H9 (cell line): ENCODE measurements at regions not wholly inside any gene's neighbourhood (a gene's known extent, or its start where the extent isn't known, plus 50 kb on each side); places are given as distances from the start of the nearest gene placed in this dataset.

Source experiments
- DNase-seq: peaks from one replicate; pipeline ENCODE4 v3.0.0-alpha.2; 2017
- H2AFZ ChIP-seq: one replicate; pipeline ENCODE4 v1.6.1; 2013; ENCODE audit warnings: mild to moderate bottlenecking, low read length, control low read depth, moderate library complexity
- H2AK5ac ChIP-seq: 2 replicates; pipeline ENCODE4 v1.6.1; 2013; ENCODE audit warnings: low read length, control low read depth, mixed read lengths; ENCODE audit not compliant: insufficient read length
- H2BK120ac ChIP-seq: one replicate; pipeline ENCODE4 v1.6.1; 2013; ENCODE audit warnings: low read depth, mild to moderate bottlenecking, low read length, control low read depth, inconsistent platforms; ENCODE audit not compliant: poor library complexity, severe bottlenecking
- H2BK12ac ChIP-seq: 2 replicates; pipeline ENCODE4 v1.6.1; 2013; ENCODE audit warnings: low read length, control low read depth, mixed read lengths, low read depth; ENCODE audit not compliant: insufficient read length
- H2BK15ac ChIP-seq: 2 replicates; pipeline ENCODE4 v1.6.1; 2013; ENCODE audit warnings: low read depth, low read length, control low read depth
- H2BK20ac ChIP-seq: one replicate; pipeline ENCODE4 v1.6.1; 2013; ENCODE audit warnings: low read depth, mild to moderate bottlenecking, low read length, control low read depth, inconsistent platforms; ENCODE audit not compliant: poor library complexity, severe bottlenecking
- H2BK5ac ChIP-seq: 2 replicates; pipeline ENCODE4 v1.6.1; 2013; ENCODE audit warnings: low read length, control low read depth, mixed read lengths; ENCODE audit not compliant: insufficient read length
- H3K14ac ChIP-seq: 2 replicates; pipeline ENCODE4 v1.6.1; 2013; ENCODE audit warnings: low read length, control low read depth; ENCODE audit not compliant: insufficient read depth
- H3K18ac ChIP-seq: 2 replicates; pipeline ENCODE4 v1.6.1; 2013; ENCODE audit warnings: low read depth, mild to moderate bottlenecking, mixed read lengths, low read length, control low read depth; ENCODE audit not compliant: insufficient read length
- H3K23ac ChIP-seq: 2 replicates; pipeline ENCODE4 v1.6.1; 2013; ENCODE audit warnings: low read length, control low read depth, mixed read lengths, low read depth; ENCODE audit not compliant: insufficient read length
- H3K23me2 ChIP-seq: 2 replicates; pipeline ENCODE4 v1.6.1; 2013; ENCODE audit warnings: low read depth, mild to moderate bottlenecking, mixed read lengths, low read length, control low read depth; ENCODE audit not compliant: insufficient read length, poor library complexity, severe bottlenecking
- H3K27ac ChIP-seq: 2 replicates; pipeline ENCODE4 v1.5.1; 2013; ENCODE audit warnings: low read length, control low read depth, mixed read lengths, low read depth; ENCODE audit not compliant: insufficient read length
- H3K27me3 ChIP-seq: 2 replicates; pipeline ENCODE4 v1.6.1; 2013; ENCODE audit warnings: low read length, control low read depth, inconsistent platforms; ENCODE audit not compliant: insufficient read depth
- H3K4ac ChIP-seq: 2 replicates; pipeline ENCODE4 v1.6.1; 2013; ENCODE audit warnings: low read depth, mild to moderate bottlenecking, control low read depth, inconsistent platforms, low read length, moderate library complexity
- H3K4me1 ChIP-seq: 2 replicates; pipeline ENCODE4 v1.6.1; 2013; ENCODE audit warnings: low read length, control low read depth, inconsistent platforms; ENCODE audit not compliant: insufficient read depth
- H3K4me2 ChIP-seq: 2 replicates; pipeline ENCODE4 v1.6.1; 2013; ENCODE audit warnings: low read length, control low read depth, mixed read lengths; ENCODE audit not compliant: insufficient read length, insufficient read depth
- H3K56ac ChIP-seq: 2 replicates; pipeline ENCODE4 v1.6.1; 2013; ENCODE audit warnings: low read depth, mild to moderate bottlenecking, mixed read lengths, low read length, control low read depth; ENCODE audit not compliant: insufficient read length
- H3K79me1 ChIP-seq: 2 replicates; pipeline ENCODE4 v1.6.1; 2013; ENCODE audit warnings: low read depth, mild to moderate bottlenecking, moderate library complexity, low read length, control low read depth, inconsistent platforms; ENCODE audit not compliant: insufficient read depth, poor library complexity, severe bottlenecking
- H3K79me2 ChIP-seq: 2 replicates; pipeline ENCODE4 v1.6.1; 2013; ENCODE audit warnings: low read length, control low read depth, inconsistent platforms; ENCODE audit not compliant: insufficient read depth
- H3K9ac ChIP-seq: 2 replicates; pipeline ENCODE4 v1.6.1; 2013; ENCODE audit warnings: low read length, control low read depth, mixed read lengths; ENCODE audit not compliant: insufficient read length; ENCODE audit errors: extremely low read depth
- H3K9me3 ChIP-seq: one replicate; pipeline ENCODE4 v1.6.1; 2013; ENCODE audit warnings: low read depth, low read length, inconsistent platforms; ENCODE audit not compliant: control insufficient read depth
- H3T11ph ChIP-seq: one replicate; pipeline ENCODE4 v1.6.1; 2013; ENCODE audit warnings: mild to moderate bottlenecking, low read length, control low read depth, inconsistent platforms
- H4K20me1 ChIP-seq: one replicate; pipeline ENCODE4 v1.6.1; 2013; ENCODE audit not compliant: control insufficient read depth, insufficient read length, insufficient read depth
- H4K5ac ChIP-seq: 2 replicates; pipeline ENCODE4 v1.6.1; 2013; ENCODE audit warnings: low read depth, mild to moderate bottlenecking, mixed read lengths, low read length, control low read depth; ENCODE audit not compliant: insufficient read length
- H4K8ac ChIP-seq: replicated peaks from 2 replicates; pipeline ENCODE4 v1.6.1; 2013; ENCODE audit warnings: low read length, control low read depth, mixed read lengths, low read depth; ENCODE audit not compliant: insufficient read length
- H4K91ac ChIP-seq: 2 replicates; pipeline ENCODE4 v1.6.1; 2013; ENCODE audit warnings: low read depth, mild to moderate bottlenecking, moderate library complexity, mixed read lengths, low read length, control low read depth; ENCODE audit not compliant: insufficient read length
- H3K27ac Mint-ChIP-seq, 3 experiments: 2 replicates in 2 of 3; 3 replicates in 1 of 3; pipeline ENCODE4 v1.8.0; 2020 to 2021; ENCODE audit warnings: mixed read lengths in 3 of 3, mild to moderate bottlenecking in 1 of 3, moderate library complexity in 1 of 3
- H3K27me3 Mint-ChIP-seq: 2 replicates; pipeline ENCODE4 v1.8.0; 2021; ENCODE audit warnings: low read depth, mild to moderate bottlenecking, moderate library complexity, mixed read lengths
- H3K36me3 Mint-ChIP-seq, 3 experiments: 2 replicates in 2 of 3; 3 replicates in 1 of 3; pipeline ENCODE4 v1.8.0; 2020 to 2021; ENCODE audit warnings: low read depth in 3 of 3, mixed read lengths in 3 of 3; ENCODE audit not compliant: insufficient read depth in 1 of 3
- H3K4me1 Mint-ChIP-seq, 2 experiments: 2 replicates each; pipeline ENCODE4 v1.8.0; 2020; ENCODE audit warnings: mixed read lengths in 2 of 2
- H3K4me3 Mint-ChIP-seq, 2 experiments: 2 replicates in 1 of 2; 3 replicates in 1 of 2; pipeline ENCODE4 v1.8.0; 2020 to 2021; ENCODE audit warnings: mild to moderate bottlenecking in 2 of 2, mixed read lengths in 2 of 2, moderate library complexity in 1 of 2
- H3K9me3 Mint-ChIP-seq, 2 experiments: 2 replicates in 1 of 2; 3 replicates in 1 of 2; pipeline ENCODE4 v1.8.0; 2020; ENCODE audit warnings: mild to moderate bottlenecking in 2 of 2, mixed read lengths in 2 of 2, moderate library complexity in 1 of 2
- CTCF ChIP-seq: fragments of 200-600 bp; sonication (generic); conservative IDR thresholded peaks from 3 replicates; pipeline ENCODE4 v1.8.0; 2021; ENCODE audit warnings: antibody characterized with exemption, mild to moderate bottlenecking
- WGBS: extraction: QIAGEN DNeasy Blood & Tissue Kit; methylation state at CpG from one replicate; pipeline ENCODE4 v1.1.7; 2013; ENCODE audit warnings: missing lambda C conversion rate, low lambda C conversion rate, mixed read lengths; ENCODE audit not compliant: insufficient read length; ENCODE audit errors: extremely low coverage; 5-methylcytosine and 5-hydroxymethylcytosine counted together

GRCh38 chr4:181520790-181521189, 722.4 kb upstream of the TENM3 start:
- Mint-ChIP-seq H3K27me3 (no peaks in the 10 kb centered on the region), H3K27ac (no peak overlapping the region), H3K36me3 (no peaks in the 10 kb centered on the region), H3K4me1 (peaks cover 16% of the 10 kb centered on the region in 2 experiments), H3K4me3 (no peak overlapping the region), H3K9me3 (no peaks in the 10 kb centered on the region)
- no peaks in the 10 kb centered on the region for H3K79me1 ChIP-seq
- no peaks in the 10 kb centered on the region for H4K20me1 ChIP-seq
- H4K8ac ChIP-seq, result no peak overlapping the region
- no peak overlapping the region for H2BK12ac ChIP-seq
- no peak overlapping the region for H2BK20ac ChIP-seq
- no peak for DNase-seq
- no peaks in the 10 kb centered on the region for H3K27me3 ChIP-seq
- no peak overlapping the region for H4K5ac ChIP-seq
- H3K4ac ChIP-seq, result no peak overlapping the region
- no peaks in the 10 kb centered on the region for H3K23me2 ChIP-seq
- no peak overlapping the region for H2BK120ac ChIP-seq
- no peak overlapping the region for H2BK15ac ChIP-seq
- H3K9ac ChIP-seq, result no peak overlapping the region
- H2AFZ ChIP-seq, result no peak overlapping the region
- H3K23ac ChIP-seq, result no peak overlapping the region
- no peaks in the 10 kb centered on the region for H3K9me3 ChIP-seq
- no peak overlapping the region for H3K56ac ChIP-seq
- no peak overlapping the region for H3K27ac ChIP-seq
- no peak overlapping the region for H3T11ph ChIP-seq
- H3K4me2 ChIP-seq, result no peak overlapping the region
- WGBS, result no CpG with 5 or more reads among the region's 4 CpGs
- H3K4me1 ChIP-seq, result 0 out of 2 replicates have a peak, but pooled peaks cover 4% of the 10 kb centered on the region
- H2BK5ac ChIP-seq, result no peak overlapping the region
- H3K14ac ChIP-seq, result no peak overlapping the region
- H4K91ac ChIP-seq, result no peak overlapping the region
- no peak overlapping the region for H2AK5ac ChIP-seq
- H3K18ac ChIP-seq, result no peak overlapping the region
- TF ChIP-seq CTCF, result no peak
- H3K79me2 ChIP-seq, result no peaks in the 10 kb centered on the region
